Neutrophil (primary cell): ENCODE measurements at regions not wholly inside any gene's neighbourhood (a gene's known extent, or its start where the extent isn't known, plus 50 kb on each side); places are given as distances from the start of the nearest gene placed in this dataset.

ENCODE experiments used
- H3K27ac ChIP-seq: fragments of 200-600 bp; sonication (generic); 2 replicates; pipeline ENCODE4 v1.5.1; 2016; ENCODE audit warnings: mild to moderate bottlenecking, moderate library complexity
- H3K27me3 ChIP-seq: fragments of 200-600 bp; sonication (generic); 2 replicates; pipeline ENCODE4 v1.6.0; 2016; ENCODE audit warnings: mild to moderate bottlenecking
- H3K36me3 ChIP-seq: fragments of 200-600 bp; sonication (generic); 2 replicates; pipeline ENCODE4 v1.5.1; 2017
- H3K4me1 ChIP-seq, 2 experiments: fragments of 200-600 bp in 1 of 2; sonication (generic) in 1 of 2; 1 replicate in 1 of 2; 2 replicates in 1 of 2; pipeline versions ENCODE4 v1.5.1 to v1.6.1; 2013 to 2016; ENCODE audit warnings: low read depth in 1 of 2, low read length in 1 of 2, mild to moderate bottlenecking in 1 of 2, moderate library complexity in 1 of 2; ENCODE audit not compliant: control insufficient read depth in 1 of 2, insufficient read depth in 1 of 2
- H3K4me3 ChIP-seq, 2 experiments: fragments of 200-600 bp in 1 of 2; sonication (generic) in 1 of 2; 1 replicate in 1 of 2; 2 replicates in 1 of 2; pipeline ENCODE4 v1.5.1; 2013 to 2016; ENCODE audit warnings: low read depth in 1 of 2, low read length in 1 of 2, mild to moderate bottlenecking in 1 of 2, moderate library complexity in 1 of 2
- H3K9me3 ChIP-seq: fragments of 200-600 bp; sonication (generic); 2 replicates; pipeline ENCODE4 v1.5.1; 2016
- CTCF ChIP-seq: fragments of 200-600 bp; sonication (generic); IDR thresholded peaks from 2 replicates; pipeline ENCODE4 v1.5.1; 2016; ENCODE audit warnings: antibody characterized with exemption

GRCh38 chr6:113595911-113596376 lies 261.2 kb upstream of the MARCKS start:
- no peak overlapping the region for H3K4me3 ChIP-seq
- H3K4me1 ChIP-seq = peaks cover 8 to 11% of the 10 kb centered on the region in 2 experiments
- TF ChIP-seq CTCF = no peak
- no peaks in the 10 kb centered on the region for H3K36me3 ChIP-seq
- H3K9me3 ChIP-seq = no peaks in the 10 kb centered on the region
- H3K27ac ChIP-seq = no peak overlapping the region
- no peaks in the 10 kb centered on the region for H3K27me3 ChIP-seq

- H3K36me3 ChIP-seq = no peaks in the 10 kb centered on the region
- no peaks in the 10 kb centered on the region for H3K27me3 ChIP-seq
- no peaks in the 10 kb centered on the region for H3K9me3 ChIP-seq
- H3K27ac ChIP-seq = no peak overlapping the region
- H3K4me3 ChIP-seq = no peak overlapping the region
- no peak for TF ChIP-seq CTCF
- peaks cover 8 to 11% of the 10 kb centered on the region in 2 experiments for H3K4me1 ChIP-seq
Observed at GRCh38 chr6:113596387-113597230, 260.5 kb upstream of the MARCKS start.

GRCh38 chr6:113597231-113597583 lies 259.9 kb upstream of the MARCKS start:
- no peaks in the 10 kb centered on the region for H3K9me3 ChIP-seq
- no peaks in the 10 kb centered on the region for H3K27me3 ChIP-seq
- H3K4me3 ChIP-seq = no peak overlapping the region
- no peaks in the 10 kb centered on the region for H3K36me3 ChIP-seq
- no peak overlapping the region for H3K27ac ChIP-seq
- no peak for TF ChIP-seq CTCF
- peaks cover 7 to 8% of the 10 kb centered on the region in 2 experiments for H3K4me1 ChIP-seq

GRCh38 chr6:113598786-113599185 lies 258.4 kb upstream of the MARCKS start:
- no peak for TF ChIP-seq CTCF
- Histone ChIP-seq H3K27ac (no peak overlapping the region), H3K4me1 (peaks cover 7 to 8% of the 10 kb centered on the region in 2 experiments), H3K4me3 (no peak overlapping the region), H3K27me3 (no peaks in the 10 kb centered on the region), H3K36me3 (no peaks in the 10 kb centered on the region), H3K9me3 (no peaks in the 10 kb centered on the region)

GRCh38 chr6:113599444-113599843 lies 257.7 kb upstream of the MARCKS start:
- Histone ChIP-seq H3K27me3 (no peaks in the 10 kb centered on the region), H3K9me3 (no peaks in the 10 kb centered on the region), H3K4me3 (no peak overlapping the region), H3K4me1 (peaks cover 7 to 8% of the 10 kb centered on the region in 2 experiments), H3K27ac (no peak overlapping the region), H3K36me3 (no peaks in the 10 kb centered on the region)
- no peak for TF ChIP-seq CTCF
